WTC11 (cell line): ENCODE measurements at regions not wholly inside any gene's neighbourhood (a gene's known extent, or its start where the extent isn't known, plus 50 kb on each side); places are given as distances from the start of the nearest gene placed in this dataset.

Experiments
- ATF6 ChIP-seq: sonication (generic); formaldehyde crosslinking; IDR thresholded peaks from 2 replicates; pipeline ENCODE4 v1.8.1; 2023; ENCODE audit warnings: mild to moderate bottlenecking, missing genetic modification reagents
- CTCF ChIP-seq: fragments of 200-600 bp; IDR thresholded peaks from 2 replicates; pipeline ENCODE4 v1.8.0; 2022; ENCODE audit warnings: antibody characterized with exemption
- ZNF416 ChIP-seq: fragments of 250-450 bp; sonication (Bioruptor Pico); IDR thresholded peaks from 2 replicates; pipeline ENCODE4 v1.9.0; 2021; ENCODE audit warnings: mild to moderate bottlenecking, inconsistent platforms

GRCh38 chr20:60363698-60364097, 405.5 kb downstream of the CDH26 start:
- TF ChIP-seq ATF6 (CRISPR knock-in tag) (no peak), CTCF (no peak), ZNF416 (CRISPR knock-in tag) (no peak)
